ENCODE measurements at regions not wholly inside any gene's neighbourhood (a gene's known extent, or its start where the extent isn't known, plus 50 kb on each side); places are given as distances from the start of the nearest gene placed in this dataset.
"Not testable (repeated sequence)": the region's sequence is repeated elsewhere in the genome, so short reads cannot be mapped to it uniquely, and the experiment has no call there.

DNA sequence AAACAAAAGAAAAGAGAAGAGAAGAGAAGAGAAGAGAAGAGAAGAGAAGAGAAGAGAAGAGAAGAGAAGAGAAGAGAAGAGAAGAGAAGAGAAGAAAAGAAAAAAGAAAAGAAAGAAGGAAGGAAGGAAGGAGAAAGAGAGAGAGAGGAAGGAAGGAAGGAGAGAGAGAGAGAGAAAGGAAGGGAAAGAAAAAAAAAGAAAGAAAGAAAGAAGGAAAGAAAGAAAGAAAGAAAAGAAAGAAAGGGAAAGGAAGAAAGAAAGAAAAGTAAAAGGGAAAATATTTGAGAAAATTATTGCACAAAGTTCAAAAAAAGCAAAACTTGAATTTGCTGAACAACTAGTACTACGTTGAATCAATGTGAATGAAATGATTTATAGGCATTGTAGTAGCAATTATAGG lies 237.7 kb downstream of the RND3 start:
- H3K27me3 ChIP-seq (ENCODE audit: insufficient read depth, low read length), result not testable (repeated sequence)

GRCh38 chr2:150247481-150247880 lies 240.0 kb downstream of the RND3 start:
- DNase-seq, result no peak
- Histone ChIP-seq H3K27ac (ENCODE audit: low read depth, low read length) (no peak overlapping the region), H3K4me2 (ENCODE audit: low read length) (no peak overlapping the region), H3K14ac (ENCODE audit: low read length) (no peak overlapping the region), H3K4me3 (ENCODE audit: low read depth, low read length) (no peak overlapping the region), H3K9me3 (ENCODE audit: insufficient read depth, low read depth, low read length) (no peaks in the 10 kb centered on the region), H3K36me3 (ENCODE audit: control insufficient read depth in 1 of 2, insufficient read depth in 2 of 2, low read length in 2 of 2) (no peaks in the 10 kb centered on the region), H3K23ac (ENCODE audit: low read length) (no peak overlapping the region), H2BK12ac (ENCODE audit: low read length) (no peak overlapping the region), H3K79me1 (ENCODE audit: low read length) (no peaks in the 10 kb centered on the region), H3K18ac (ENCODE audit: low read length) (no peak overlapping the region), H4K91ac (ENCODE audit: low read depth, low read length) (no peak overlapping the region), H2BK120ac (ENCODE audit: insufficient read depth, low read length, poor library complexity) (no peak overlapping the region), H2AK5ac (ENCODE audit: low read length) (no peak overlapping the region), H3K9ac (ENCODE audit: low read length) (no peak overlapping the region), H3K79me2 (ENCODE audit: control insufficient read depth, insufficient read depth, low read length, poor library complexity) (no peaks in the 10 kb centered on the region), H2AFZ (ENCODE audit: insufficient read depth, low read length, poor library complexity) (no peak overlapping the region), H2BK5ac (ENCODE audit: low read depth, low read length, poor library complexity) (no peak overlapping the region), H3K27me3 (ENCODE audit: insufficient read depth, low read length) (no peaks in the 10 kb centered on the region), H4K12ac (ENCODE audit: low read depth, low read length) (no peak overlapping the region), H3K4me1 (ENCODE audit: control insufficient read depth in 1 of 2, insufficient read depth in 2 of 2, low read length in 2 of 2) (no peaks in the 10 kb centered on the region), H3K4ac (ENCODE audit: low read depth, low read length) (no peak overlapping the region), H4K8ac (ENCODE audit: low read depth, low read length) (no peak overlapping the region)
- WGBS (ENCODE audit: extremely low coverage, insufficient coverage, insufficient read length), result no CpG with 5 or more reads among the region's 1 CpG

More for the DNA sequence above, 237.7 kb downstream of the RND3 start:
- H3K4me2 ChIP-seq (ENCODE audit: low read length); H3K4ac ChIP-seq (ENCODE audit: low read depth, low read length); H3K4me3 ChIP-seq (ENCODE audit: low read depth, low read length); H2BK5ac ChIP-seq (ENCODE audit: low read depth, low read length, poor library complexity); H3K9me3 ChIP-seq (ENCODE audit: insufficient read depth, low read depth, low read length); H3K9ac ChIP-seq (ENCODE audit: low read length); H3K27ac ChIP-seq (ENCODE audit: low read depth, low read length); H2BK120ac ChIP-seq (ENCODE audit: insufficient read depth, low read length, poor library complexity); H3K4me1 ChIP-seq (ENCODE audit: control insufficient read depth in 1 of 2, insufficient read depth in 2 of 2, low read length in 2 of 2); H3K79me1 ChIP-seq (ENCODE audit: low read length); H3K23ac ChIP-seq (ENCODE audit: low read length); H2BK12ac ChIP-seq (ENCODE audit: low read length); H3K79me2 ChIP-seq (ENCODE audit: control insufficient read depth, insufficient read depth, low read length, poor library complexity); DNase-seq; H3K18ac ChIP-seq (ENCODE audit: low read length); H3K14ac ChIP-seq (ENCODE audit: low read length); H2AK5ac ChIP-seq (ENCODE audit: low read length); H4K91ac ChIP-seq (ENCODE audit: low read depth, low read length); H4K8ac ChIP-seq (ENCODE audit: low read depth, low read length); H3K36me3 ChIP-seq (ENCODE audit: control insufficient read depth in 1 of 2, insufficient read depth in 2 of 2, low read length in 2 of 2); H2AFZ ChIP-seq (ENCODE audit: insufficient read depth, low read length, poor library complexity); H4K12ac ChIP-seq (ENCODE audit: low read depth, low read length): not testable (repeated sequence)
- WGBS (ENCODE audit: extremely low coverage, insufficient coverage, insufficient read length), result no CpG with 5 or more reads among the region's 1 CpG

- H3K14ac ChIP-seq (ENCODE audit: low read length), result no peak overlapping the region
- H2AFZ ChIP-seq (ENCODE audit: insufficient read depth, low read length, poor library complexity), result no peak overlapping the region
- H3K18ac ChIP-seq (ENCODE audit: low read length), result no peak overlapping the region
- H3K27me3 ChIP-seq (ENCODE audit: insufficient read depth, low read length), result no peaks in the 10 kb centered on the region
- H2BK5ac ChIP-seq (ENCODE audit: low read depth, low read length, poor library complexity), result no peak overlapping the region
- H2BK120ac ChIP-seq (ENCODE audit: insufficient read depth, low read length, poor library complexity), result no peak overlapping the region
- H3K79me2 ChIP-seq (ENCODE audit: control insufficient read depth, insufficient read depth, low read length, poor library complexity), result no peaks in the 10 kb centered on the region
- H4K91ac ChIP-seq (ENCODE audit: low read depth, low read length), result no peak overlapping the region
- H3K4me3 ChIP-seq (ENCODE audit: low read depth, low read length), result no peak overlapping the region
- H3K4ac ChIP-seq (ENCODE audit: low read depth, low read length), result no peak overlapping the region
- no peaks in the 10 kb centered on the region for H3K4me1 ChIP-seq (ENCODE audit: control insufficient read depth in 1 of 2, insufficient read depth in 2 of 2, low read length in 2 of 2)
- H3K79me1 ChIP-seq (ENCODE audit: low read length), result no peaks in the 10 kb centered on the region
- no peak overlapping the region for H4K8ac ChIP-seq (ENCODE audit: low read depth, low read length)
- no peak overlapping the region for H3K9ac ChIP-seq (ENCODE audit: low read length)
- no peak for DNase-seq
- no peak overlapping the region for H3K27ac ChIP-seq (ENCODE audit: low read depth, low read length)
- H3K4me2 ChIP-seq (ENCODE audit: low read length), result no peak overlapping the region
- H3K36me3 ChIP-seq (ENCODE audit: control insufficient read depth in 1 of 2, insufficient read depth in 2 of 2, low read length in 2 of 2), result no peaks in the 10 kb centered on the region
- no peak overlapping the region for H2AK5ac ChIP-seq (ENCODE audit: low read length)
- no CpG with 5 or more reads among the region's 7 CpGs for WGBS (ENCODE audit: extremely low coverage, insufficient coverage, insufficient read length)
- no peak overlapping the region for H3K23ac ChIP-seq (ENCODE audit: low read length)
- no peak overlapping the region for H2BK12ac ChIP-seq (ENCODE audit: low read length)
- H3K9me3 ChIP-seq (ENCODE audit: insufficient read depth, low read depth, low read length), result no peaks in the 10 kb centered on the region
- H4K12ac ChIP-seq (ENCODE audit: low read depth, low read length), result no peak overlapping the region
These were observed 252.6 kb downstream of the RND3 start for GRCh38 chr2:150234787-150235446.

GRCh38 chr2:150232871-150233270 lies 254.6 kb downstream of the RND3 start:
- Histone ChIP-seq H4K8ac (ENCODE audit: low read depth, low read length) (no peak overlapping the region), H2BK120ac (ENCODE audit: insufficient read depth, low read length, poor library complexity) (no peak overlapping the region), H3K79me1 (ENCODE audit: low read length) (no peaks in the 10 kb centered on the region), H3K9me3 (ENCODE audit: insufficient read depth, low read depth, low read length) (no peaks in the 10 kb centered on the region), H3K27ac (ENCODE audit: low read depth, low read length) (no peak overlapping the region), H3K4ac (ENCODE audit: low read depth, low read length) (no peak overlapping the region), H3K4me1 (ENCODE audit: control insufficient read depth in 1 of 2, insufficient read depth in 2 of 2, low read length in 2 of 2) (no peaks in the 10 kb centered on the region), H2AFZ (ENCODE audit: insufficient read depth, low read length, poor library complexity) (no peak overlapping the region), H3K9ac (ENCODE audit: low read length) (no peak overlapping the region), H3K27me3 (ENCODE audit: insufficient read depth, low read length) (no peaks in the 10 kb centered on the region), H4K91ac (ENCODE audit: low read depth, low read length) (no peak overlapping the region), H3K36me3 (ENCODE audit: control insufficient read depth in 1 of 2, insufficient read depth in 2 of 2, low read length in 2 of 2) (no peaks in the 10 kb centered on the region), H3K14ac (ENCODE audit: low read length) (no peak overlapping the region), H3K4me2 (ENCODE audit: low read length) (no peak overlapping the region), H4K12ac (ENCODE audit: low read depth, low read length) (no peak overlapping the region), H3K79me2 (ENCODE audit: control insufficient read depth, insufficient read depth, low read length, poor library complexity) (no peaks in the 10 kb centered on the region), H2BK5ac (ENCODE audit: low read depth, low read length, poor library complexity) (no peak overlapping the region), H2AK5ac (ENCODE audit: low read length) (no peak overlapping the region), H3K23ac (ENCODE audit: low read length) (no peak overlapping the region), H3K18ac (ENCODE audit: low read length) (no peak overlapping the region), H2BK12ac (ENCODE audit: low read length) (no peak overlapping the region), H3K4me3 (ENCODE audit: low read depth, low read length) (no peak overlapping the region)
- DNase-seq, result no peak
